GM12872 (cell line): ENCODE measurements at regions not wholly inside any gene's neighbourhood (a gene's known extent, or its start where the extent isn't known, plus 50 kb on each side); places are given as distances from the start of the nearest gene placed in this dataset.

Experiments
- TF ChIP-seq, protein P1 (sequence below): IDR thresholded peaks from 3 replicates; pipeline ENCODE4 v1.5.1; 2011; ENCODE audit warnings: low read depth, mild to moderate bottlenecking, low read length, moderate library complexity; ENCODE audit not compliant: insufficient read depth

DNA sequence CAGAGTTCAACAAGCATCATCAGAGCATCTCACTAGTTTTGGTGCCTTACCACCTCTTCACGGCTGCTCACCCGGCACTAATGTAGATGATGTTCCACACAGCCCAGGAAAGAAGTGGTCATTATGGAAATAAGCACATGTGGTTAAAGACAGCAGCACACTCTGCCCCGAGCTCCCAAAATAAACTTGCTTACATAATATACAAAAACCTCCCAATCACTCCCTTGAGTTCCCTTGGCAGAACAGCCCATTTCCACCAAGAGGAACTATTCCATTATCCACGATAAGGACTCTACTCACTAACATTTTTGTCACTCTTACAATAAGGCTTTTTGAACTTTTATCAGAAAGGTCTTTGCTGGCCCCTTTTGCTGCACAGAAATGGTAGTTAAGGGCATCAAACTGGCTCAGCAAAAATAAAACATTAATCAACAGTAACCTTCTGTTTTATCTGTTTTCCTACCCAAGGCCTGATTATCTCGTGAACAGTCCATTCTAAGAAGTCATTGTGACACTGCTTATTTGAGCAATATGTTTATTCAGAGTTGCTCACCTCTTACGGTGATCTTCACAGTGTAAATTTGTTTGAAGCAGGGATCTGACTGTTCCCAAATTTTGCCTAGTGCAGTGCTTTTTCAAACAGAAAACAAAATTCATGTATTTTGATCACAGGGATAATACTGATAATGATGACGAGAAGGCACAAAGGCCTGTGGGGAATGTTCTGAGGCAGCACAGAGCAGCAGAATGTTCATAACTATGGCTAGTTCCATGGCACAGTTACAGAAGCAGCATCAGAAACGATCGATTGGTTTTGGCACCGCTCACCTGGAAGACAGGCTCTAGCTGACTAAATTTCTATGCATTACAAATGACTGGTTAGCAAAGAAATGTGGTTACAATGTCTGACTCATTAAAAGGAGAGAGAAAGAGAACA, 399.8 kb upstream of the PIK3R1 start:
- TF ChIP-seq, protein P1, sequence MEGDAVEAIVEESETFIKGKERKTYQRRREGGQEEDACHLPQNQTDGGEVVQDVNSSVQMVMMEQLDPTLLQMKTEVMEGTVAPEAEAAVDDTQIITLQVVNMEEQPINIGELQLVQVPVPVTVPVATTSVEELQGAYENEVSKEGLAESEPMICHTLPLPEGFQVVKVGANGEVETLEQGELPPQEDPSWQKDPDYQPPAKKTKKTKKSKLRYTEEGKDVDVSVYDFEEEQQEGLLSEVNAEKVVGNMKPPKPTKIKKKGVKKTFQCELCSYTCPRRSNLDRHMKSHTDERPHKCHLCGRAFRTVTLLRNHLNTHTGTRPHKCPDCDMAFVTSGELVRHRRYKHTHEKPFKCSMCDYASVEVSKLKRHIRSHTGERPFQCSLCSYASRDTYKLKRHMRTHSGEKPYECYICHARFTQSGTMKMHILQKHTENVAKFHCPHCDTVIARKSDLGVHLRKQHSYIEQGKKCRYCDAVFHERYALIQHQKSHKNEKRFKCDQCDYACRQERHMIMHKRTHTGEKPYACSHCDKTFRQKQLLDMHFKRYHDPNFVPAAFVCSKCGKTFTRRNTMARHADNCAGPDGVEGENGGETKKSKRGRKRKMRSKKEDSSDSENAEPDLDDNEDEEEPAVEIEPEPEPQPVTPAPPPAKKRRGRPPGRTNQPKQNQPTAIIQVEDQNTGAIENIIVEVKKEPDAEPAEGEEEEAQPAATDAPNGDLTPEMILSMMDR = no peak

DNA sequence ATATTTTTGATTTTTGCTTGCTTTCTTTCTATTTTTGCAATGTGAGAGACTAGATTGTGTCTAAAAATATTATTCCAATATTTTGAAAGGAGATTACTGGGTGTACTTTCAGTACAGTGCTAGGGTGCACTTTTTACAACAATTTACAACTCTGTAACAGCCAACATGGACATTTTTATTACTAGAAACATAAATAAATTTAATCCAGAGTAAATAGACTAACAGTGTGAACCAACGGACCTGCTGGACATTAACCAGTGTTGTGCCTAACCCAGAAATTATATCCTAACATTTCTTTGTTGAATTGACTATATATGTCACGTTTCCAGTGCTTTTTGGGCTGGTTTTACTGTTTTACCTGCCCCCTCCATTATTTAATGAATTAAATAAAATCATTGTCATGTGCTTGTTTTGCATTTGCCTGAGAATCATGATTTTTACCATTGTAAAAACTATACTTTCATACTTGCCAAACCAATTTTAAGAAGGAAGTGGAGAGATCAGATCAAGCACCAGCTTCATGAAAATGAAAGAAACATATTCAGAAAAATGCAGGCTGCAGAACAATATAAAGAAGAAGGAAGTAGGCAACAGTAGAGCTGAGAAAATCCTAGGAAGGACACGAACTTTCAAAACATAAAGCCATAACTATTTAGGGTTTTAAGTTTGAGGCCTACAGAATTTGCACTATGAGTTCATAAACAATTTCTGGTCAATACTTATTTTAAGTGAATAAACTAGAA, 400.8 kb upstream of the PIK3R1 start:
- TF ChIP-seq, protein P1 = no peak

DNA sequence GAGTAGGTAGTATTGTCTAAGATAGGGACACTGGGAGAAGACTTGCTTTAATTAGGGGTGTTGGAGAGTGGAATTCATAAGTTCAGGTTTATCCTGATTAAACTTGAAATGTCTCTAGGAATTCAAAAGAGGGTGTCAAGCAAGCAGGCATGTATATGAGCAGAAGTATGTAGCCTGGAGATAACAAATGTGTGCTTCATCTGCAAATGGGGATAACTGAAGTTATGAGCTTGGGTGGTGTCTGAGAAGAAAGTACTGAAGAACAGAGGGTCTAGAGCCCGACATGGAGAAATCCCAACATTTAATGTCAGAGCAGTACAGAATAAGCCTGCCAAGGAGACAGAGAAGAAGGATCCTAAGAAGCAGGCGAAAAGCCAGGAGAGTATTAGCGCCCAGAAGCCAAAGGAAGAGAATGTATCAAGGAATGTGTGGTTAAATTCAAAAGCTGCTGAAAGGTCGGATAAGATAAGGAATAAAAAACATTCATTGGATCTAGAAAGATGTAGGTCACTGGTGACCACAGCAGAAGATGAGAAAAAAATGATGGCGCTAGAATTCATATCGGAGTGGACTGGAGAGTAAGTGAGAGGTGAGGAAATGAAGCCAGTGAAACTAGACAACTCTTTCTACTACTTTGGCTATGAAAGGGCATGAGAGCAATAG, 401.5 kb upstream of the PIK3R1 start:
- TF ChIP-seq, protein P1 = no peak

- TF ChIP-seq, protein P1 = no peak
These were observed 406.0 kb upstream of the PIK3R1 start for GRCh38 chr5:67809589-67809988.

- TF ChIP-seq, protein P1 = no peak
These were observed 407.2 kb upstream of the PIK3R1 start for GRCh38 chr5:67808340-67808739.

- TF ChIP-seq, protein P1 = no peak
These were observed 408.1 kb upstream of the PIK3R1 start for GRCh38 chr5:67807439-67807888.
